ENCODE measurements at regions not wholly inside any gene's neighbourhood (a gene's known extent, or its start where the extent isn't known, plus 50 kb on each side); places are given as distances from the start of the nearest gene placed in this dataset.
"Not testable (repeated sequence)": the region's sequence is repeated elsewhere in the genome, so short reads cannot be mapped to it uniquely, and the experiment has no call there.

GRCh38 chr6:114638341-114638740, 295.5 kb upstream of the HS3ST5 start:
- H3K9me3 ChIP-seq: no peaks in the 10 kb centered on the region
- no peak for TF ChIP-seq CTCF (IDR thresholded peaks at IDR 0.05)
- no peaks in the 10 kb centered on the region for H3K4me1 ChIP-seq
- no peak for DNase-seq
- intact Hi-C loops (cut with DNase I; ENCODE audit: low total_unique reads): no loop called here
- H3K27me3 ChIP-seq: no peaks in the 10 kb centered on the region
- no peak overlapping the region for H3K27ac ChIP-seq
- H3K4me3 ChIP-seq: no peak overlapping the region
- H3K36me3 ChIP-seq: no peaks in the 10 kb centered on the region

GRCh38 chr6:114634016-114634415, 291.2 kb upstream of the HS3ST5 start:
- DNase-seq: no peak
- intact Hi-C loops (cut with DNase I; ENCODE audit: low total_unique reads): no loop called here
- Histone ChIP-seq H3K4me3 (no peak overlapping the region), H3K27ac (no peak overlapping the region), H3K9me3 (no peaks in the 10 kb centered on the region), H3K4me1 (no peaks in the 10 kb centered on the region), H3K27me3 (no peaks in the 10 kb centered on the region), H3K36me3 (no peaks in the 10 kb centered on the region)
- TF ChIP-seq CTCF (IDR thresholded peaks at IDR 0.05): no peak

- DNase-seq; H3K27ac ChIP-seq; H3K4me3 ChIP-seq; H3K36me3 ChIP-seq; H3K9me3 ChIP-seq; intact Hi-C loops (cut with DNase I; ENCODE audit: low total_unique reads); H3K4me1 ChIP-seq; H3K27me3 ChIP-seq: not testable (repeated sequence)
Observed at GRCh38 chr6:114626226-114626625, 283.4 kb upstream of the HS3ST5 start.

- Histone ChIP-seq H3K27ac (no peak overlapping the region), H3K9me3 (no peaks in the 10 kb centered on the region), H3K36me3 (no peaks in the 10 kb centered on the region), H3K27me3 (no peaks in the 10 kb centered on the region), H3K4me3 (no peak overlapping the region), H3K4me1 (no peaks in the 10 kb centered on the region)
- TF ChIP-seq CTCF (IDR thresholded peaks at IDR 0.05): no peak
- no peak for DNase-seq
- intact Hi-C loops (cut with DNase I; ENCODE audit: low total_unique reads): no loop called here
Observed at GRCh38 chr6:114619621-114620200, 276.9 kb upstream of the HS3ST5 start.

- Histone ChIP-seq H3K27ac (no peak overlapping the region), H3K27me3 (no peaks in the 10 kb centered on the region), H3K4me3 (no peak overlapping the region), H3K4me1 (no peaks in the 10 kb centered on the region), H3K9me3 (no peaks in the 10 kb centered on the region), H3K36me3 (no peaks in the 10 kb centered on the region)
- intact Hi-C loops (cut with DNase I; ENCODE audit: low total_unique reads): no loop called here
- DNase-seq: no peak
- no peak for TF ChIP-seq CTCF (IDR thresholded peaks at IDR 0.05)
Observed at GRCh38 chr6:114611696-114612095, 268.9 kb upstream of the HS3ST5 start.

- H3K4me3 ChIP-seq: no peak overlapping the region
- intact Hi-C loops (cut with DNase I; ENCODE audit: low total_unique reads): no loop called here
- no peak for DNase-seq
- TF ChIP-seq CTCF (IDR thresholded peaks at IDR 0.05): no peak
- H3K4me1 ChIP-seq: no peaks in the 10 kb centered on the region
- H3K27ac ChIP-seq: no peak overlapping the region
- no peaks in the 10 kb centered on the region for H3K9me3 ChIP-seq
- no peaks in the 10 kb centered on the region for H3K27me3 ChIP-seq
- H3K36me3 ChIP-seq: no peaks in the 10 kb centered on the region
Observed at GRCh38 chr6:114608091-114608490, 265.3 kb upstream of the HS3ST5 start.
